ENCODE measurements at regions not wholly inside any gene's neighbourhood (a gene's known extent, or its start where the extent isn't known, plus 50 kb on each side); places are given as distances from the start of the nearest gene placed in this dataset.

- Histone ChIP-seq H4K8ac (replicated peaks; ENCODE audit: insufficient read length, low read depth, low read length) (no peak overlapping the region), H4K20me1 (ENCODE audit: control insufficient read depth, insufficient read depth, insufficient read length) (no peaks in the 10 kb centered on the region), H2BK12ac (ENCODE audit: insufficient read length, low read depth, low read length) (no peak overlapping the region), H2BK120ac (ENCODE audit: low read depth, low read length, poor library complexity, severe bottlenecking) (no peak overlapping the region), H3K79me2 (ENCODE audit: insufficient read depth, low read length) (no peaks in the 10 kb centered on the region), H3K23ac (ENCODE audit: insufficient read length, low read depth, low read length) (no peak overlapping the region), H2AK5ac (ENCODE audit: insufficient read length, low read length) (no peak overlapping the region), H3K4me1 (ENCODE audit: insufficient read depth, low read length) (no peaks in the 10 kb centered on the region), H3K79me1 (ENCODE audit: insufficient read depth, low read depth, low read length, poor library complexity, severe bottlenecking) (no peaks in the 10 kb centered on the region), H4K5ac (ENCODE audit: insufficient read length, low read depth, low read length) (no peak overlapping the region), H3K14ac (ENCODE audit: insufficient read depth, low read length) (no peak overlapping the region), H3K23me2 (ENCODE audit: insufficient read length, low read depth, low read length, poor library complexity, severe bottlenecking) (no peaks in the 10 kb centered on the region), H3K9me3 (ENCODE audit: control insufficient read depth, low read depth, low read length) (no peaks in the 10 kb centered on the region), H2BK5ac (ENCODE audit: insufficient read length, low read length) (no peak overlapping the region), H2BK15ac (ENCODE audit: low read depth, low read length) (no peak overlapping the region), H3K56ac (ENCODE audit: insufficient read length, low read depth, low read length) (no peak overlapping the region), H3K27me3 (ENCODE audit: insufficient read depth, low read length) (no peaks in the 10 kb centered on the region), H3T11ph (ENCODE audit: low read length) (no peak overlapping the region), H3K4me2 (ENCODE audit: insufficient read depth, insufficient read length, low read length) (no peak overlapping the region), H2BK20ac (ENCODE audit: low read depth, low read length, poor library complexity, severe bottlenecking) (no peak overlapping the region), H3K27ac (ENCODE audit: insufficient read length, low read depth, low read length) (no peak overlapping the region), H4K91ac (ENCODE audit: insufficient read length, low read depth, low read length) (no peak overlapping the region), H3K18ac (ENCODE audit: insufficient read length, low read depth, low read length) (no peak overlapping the region), H3K9ac (ENCODE audit: extremely low read depth, insufficient read length, low read length) (no peak overlapping the region), H3K4ac (ENCODE audit: low read depth, low read length) (no peak overlapping the region), H2AFZ (ENCODE audit: low read length) (no peak overlapping the region)
- Mint-ChIP-seq H3K27me3 (ENCODE audit: low read depth) (no peaks in the 10 kb centered on the region), H3K4me3 (no peak overlapping the region), H3K27ac (no peak overlapping the region), H3K36me3 (ENCODE audit: insufficient read depth in 1 of 3, low read depth in 3 of 3) (no peaks in the 10 kb centered on the region), H3K9me3 (no peaks in the 10 kb centered on the region), H3K4me1 (peaks cover 13 to 15% of the 10 kb centered on the region in 2 experiments)
- no CpG with 5 or more reads among the region's 1 CpG for WGBS (ENCODE audit: extremely low coverage, insufficient read length, low lambda C conversion rate)
- no peak for TF ChIP-seq CTCF (conservative IDR thresholded peaks at IDR 0.05)
- DNase-seq: no peak
Observed at GRCh38 chr3:103653996-103654395, 1219.2 kb downstream of the ZPLD1 start.
